PFSK-1 (cell line): ENCODE measurements at regions not wholly inside any gene's neighbourhood (a gene's known extent, or its start where the extent isn't known, plus 50 kb on each side); places are given as distances from the start of the nearest gene placed in this dataset.

Experiments
- FOXP2 ChIP-seq: optimal IDR thresholded peaks from 2 replicates; pipeline ENCODE3; 2011; ENCODE audit warnings: borderline replicate concordance, control low read depth, inconsistent platforms; ENCODE audit not compliant: insufficient read depth; ENCODE audit errors: extremely low read length, extremely low read depth
- POLR2AphosphoS5 ChIP-seq: IDR thresholded peaks from 2 replicates; pipeline ENCODE4 v1.6.1; 2012; ENCODE audit warnings: low read depth, mild to moderate bottlenecking, control low read depth, low read length, moderate library complexity
- SIN3A ChIP-seq: IDR thresholded peaks from 2 replicates; pipeline ENCODE4 v1.6.1; 2012; ENCODE audit warnings: mild to moderate bottlenecking, low read length, moderate library complexity, borderline replicate concordance; ENCODE audit not compliant: insufficient read depth
- TAF1 ChIP-seq: IDR thresholded peaks from 2 replicates; pipeline ENCODE4 v1.6.1; 2012; ENCODE audit warnings: low read length, control low read depth, borderline replicate concordance; ENCODE audit not compliant: insufficient read depth
- TF ChIP-seq, protein P1 (sequence below), 2 experiments: IDR thresholded peaks; 2 replicates each; pipeline versions ENCODE4 v1.6.1 to v1.8.0; 2011 to 2012; ENCODE audit warnings: low read depth in 2 of 2, low read length in 2 of 2, control low read depth in 1 of 2, inconsistent platforms in 1 of 2, mild to moderate bottlenecking in 1 of 2, moderate library complexity in 1 of 2; ENCODE audit not compliant: insufficient read depth in 1 of 2

- TF ChIP-seq FOXP2, result no peak
- TF ChIP-seq POLR2AphosphoS5, result no peak
- no peak for TF ChIP-seq SIN3A
- TF ChIP-seq, protein P1, sequence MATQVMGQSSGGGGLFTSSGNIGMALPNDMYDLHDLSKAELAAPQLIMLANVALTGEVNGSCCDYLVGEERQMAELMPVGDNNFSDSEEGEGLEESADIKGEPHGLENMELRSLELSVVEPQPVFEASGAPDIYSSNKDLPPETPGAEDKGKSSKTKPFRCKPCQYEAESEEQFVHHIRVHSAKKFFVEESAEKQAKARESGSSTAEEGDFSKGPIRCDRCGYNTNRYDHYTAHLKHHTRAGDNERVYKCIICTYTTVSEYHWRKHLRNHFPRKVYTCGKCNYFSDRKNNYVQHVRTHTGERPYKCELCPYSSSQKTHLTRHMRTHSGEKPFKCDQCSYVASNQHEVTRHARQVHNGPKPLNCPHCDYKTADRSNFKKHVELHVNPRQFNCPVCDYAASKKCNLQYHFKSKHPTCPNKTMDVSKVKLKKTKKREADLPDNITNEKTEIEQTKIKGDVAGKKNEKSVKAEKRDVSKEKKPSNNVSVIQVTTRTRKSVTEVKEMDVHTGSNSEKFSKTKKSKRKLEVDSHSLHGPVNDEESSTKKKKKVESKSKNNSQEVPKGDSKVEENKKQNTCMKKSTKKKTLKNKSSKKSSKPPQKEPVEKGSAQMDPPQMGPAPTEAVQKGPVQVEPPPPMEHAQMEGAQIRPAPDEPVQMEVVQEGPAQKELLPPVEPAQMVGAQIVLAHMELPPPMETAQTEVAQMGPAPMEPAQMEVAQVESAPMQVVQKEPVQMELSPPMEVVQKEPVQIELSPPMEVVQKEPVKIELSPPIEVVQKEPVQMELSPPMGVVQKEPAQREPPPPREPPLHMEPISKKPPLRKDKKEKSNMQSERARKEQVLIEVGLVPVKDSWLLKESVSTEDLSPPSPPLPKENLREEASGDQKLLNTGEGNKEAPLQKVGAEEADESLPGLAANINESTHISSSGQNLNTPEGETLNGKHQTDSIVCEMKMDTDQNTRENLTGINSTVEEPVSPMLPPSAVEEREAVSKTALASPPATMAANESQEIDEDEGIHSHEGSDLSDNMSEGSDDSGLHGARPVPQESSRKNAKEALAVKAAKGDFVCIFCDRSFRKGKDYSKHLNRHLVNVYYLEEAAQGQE (IDR thresholded peaks at IDR 0.05; ENCODE audit: insufficient read depth in 1 of 2, low read depth in 2 of 2, low read length in 2 of 2), result no peak
- TF ChIP-seq TAF1, result no peak
These were observed 623.6 kb upstream of the CDH18 start for GRCh38 chr5:20611620-20612019.

GRCh38 chr5:20610681-20611080 is 622.7 kb upstream of the CDH18 start:
- TF ChIP-seq, protein P1 (IDR thresholded peaks at IDR 0.05; ENCODE audit: insufficient read depth in 1 of 2, low read depth in 2 of 2, low read length in 2 of 2), result no peak
- TF ChIP-seq POLR2AphosphoS5, result no peak

GRCh38 chr5:20609126-20609525 is 621.1 kb upstream of the CDH18 start:
- no peak for TF ChIP-seq TAF1

GRCh38 chr5:20608567-20608966 is 620.6 kb upstream of the CDH18 start:
- TF ChIP-seq TAF1 (no peak), FOXP2 (no peak), SIN3A (no peak), POLR2AphosphoS5 (no peak)
- TF ChIP-seq, protein P1 (IDR thresholded peaks at IDR 0.05; ENCODE audit: insufficient read depth in 1 of 2, low read depth in 2 of 2, low read length in 2 of 2), result no peak

DNA sequence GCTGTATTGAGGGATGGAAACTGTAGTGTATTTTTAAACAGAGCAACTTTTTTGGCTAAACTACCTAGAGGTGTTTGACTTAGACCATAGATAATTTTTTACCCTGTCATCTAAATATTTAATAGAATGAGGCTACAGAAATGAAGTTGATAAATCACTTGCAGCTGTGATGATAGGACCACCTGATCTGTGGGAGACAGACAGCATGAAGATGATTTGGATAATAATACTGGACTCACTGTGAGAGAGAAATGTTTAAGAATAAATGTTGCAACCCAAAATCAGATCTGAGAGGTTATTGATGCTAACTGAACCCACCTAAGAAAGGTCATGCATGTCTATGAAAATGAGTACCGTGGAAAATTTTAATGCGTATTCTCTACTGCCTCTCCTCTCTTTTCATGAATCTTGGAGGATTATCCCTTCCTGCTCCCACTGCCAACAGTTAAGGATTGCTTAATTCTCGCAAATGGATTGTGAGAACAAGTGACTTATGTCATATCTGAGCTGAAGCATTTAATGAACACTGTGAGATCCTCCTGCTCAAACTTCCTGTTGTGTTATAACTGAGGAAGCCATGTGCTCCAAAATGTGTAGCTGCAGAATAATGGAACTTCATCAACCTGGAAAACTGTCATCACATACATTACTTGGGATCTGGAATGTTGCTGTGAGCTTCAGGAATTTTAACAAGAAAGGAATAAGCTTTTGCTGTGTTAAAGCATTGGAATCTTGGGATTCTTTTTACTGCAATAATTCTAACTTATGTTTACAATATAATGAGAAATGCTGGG is 617.9 kb upstream of the CDH18 start:
- no peak for TF ChIP-seq POLR2AphosphoS5
- no peak for TF ChIP-seq SIN3A
- TF ChIP-seq FOXP2, result no peak
- TF ChIP-seq, protein P1 (IDR thresholded peaks at IDR 0.05; ENCODE audit: insufficient read depth in 1 of 2, low read depth in 2 of 2, low read length in 2 of 2), result no peak
- no peak for TF ChIP-seq TAF1
